GM12891 (cell line): ENCODE measurements at regions not wholly inside any gene's neighbourhood (a gene's known extent, or its start where the extent isn't known, plus 50 kb on each side); places are given as distances from the start of the nearest gene placed in this dataset.

Source experiments
- DNase-seq: peaks from one replicate; pipeline ENCODE4 v3.0.0; 2011; ENCODE audit warnings: low spot score; ENCODE audit not compliant: insufficient read length
- FAIRE-seq: peaks from 2 replicates; lab custom pipeline; 2011; peaks lifted over from hg19 to GRCh38; lab: Jason Lieb, UNC
- PAX5 ChIP-seq: IDR thresholded peaks from 2 replicates; pipeline ENCODE4 v1.6.1; 2011; ENCODE audit warnings: low read length, moderate library complexity, mild to moderate bottlenecking; ENCODE audit not compliant: insufficient read depth, severe bottlenecking
- POLR2A ChIP-seq: IDR thresholded peaks from 2 replicates; pipeline ENCODE4 v1.6.1; 2011; ENCODE audit warnings: low read depth, low read length, control low read depth
- POLR2AphosphoS5 ChIP-seq: IDR thresholded peaks from 2 replicates; pipeline ENCODE4 v1.6.1; 2011; ENCODE audit warnings: low read depth, low read length, control low read depth
- POU2F2 ChIP-seq: IDR thresholded peaks from 2 replicates; pipeline ENCODE4 v1.6.1; 2011; ENCODE audit warnings: low read depth, mild to moderate bottlenecking, control low read depth, low read length, moderate library complexity
- SPI1 ChIP-seq: IDR thresholded peaks from 2 replicates; pipeline ENCODE4 v1.6.1; 2011; ENCODE audit warnings: low read depth, low read length, control low read depth
- TAF1 ChIP-seq: IDR thresholded peaks from 2 replicates; pipeline ENCODE4 v1.6.1; 2011; ENCODE audit warnings: low read depth, low read length, control low read depth

GRCh38 chr2:34402376-34402775, 803.3 kb upstream of the FAM98A start:
- no peak for TF ChIP-seq SPI1
- TF ChIP-seq TAF1, result no peak
- no peak for TF ChIP-seq POU2F2
- no peak for TF ChIP-seq PAX5
- no peak for TF ChIP-seq POLR2AphosphoS5
- TF ChIP-seq POLR2A, result no peak
- no peak for DNase-seq
- no peak for FAIRE-seq

GRCh38 chr2:34401186-34401585, 802.1 kb upstream of the FAM98A start:
- FAIRE-seq (no peak), DNase-seq (no peak)
- no peak for TF ChIP-seq SPI1
- TF ChIP-seq POU2F2, result no peak
- no peak for TF ChIP-seq POLR2A
- no peak for TF ChIP-seq TAF1
- no peak for TF ChIP-seq PAX5
- TF ChIP-seq POLR2AphosphoS5, result no peak

- DNase-seq (no peak), FAIRE-seq (no peak)
- TF ChIP-seq SPI1 (no peak), TAF1 (no peak), POU2F2 (no peak), POLR2AphosphoS5 (no peak), POLR2A (no peak), PAX5 (no peak)
Observed at GRCh38 chr2:34388446-34388845, 789.3 kb upstream of the FAM98A start.

DNA sequence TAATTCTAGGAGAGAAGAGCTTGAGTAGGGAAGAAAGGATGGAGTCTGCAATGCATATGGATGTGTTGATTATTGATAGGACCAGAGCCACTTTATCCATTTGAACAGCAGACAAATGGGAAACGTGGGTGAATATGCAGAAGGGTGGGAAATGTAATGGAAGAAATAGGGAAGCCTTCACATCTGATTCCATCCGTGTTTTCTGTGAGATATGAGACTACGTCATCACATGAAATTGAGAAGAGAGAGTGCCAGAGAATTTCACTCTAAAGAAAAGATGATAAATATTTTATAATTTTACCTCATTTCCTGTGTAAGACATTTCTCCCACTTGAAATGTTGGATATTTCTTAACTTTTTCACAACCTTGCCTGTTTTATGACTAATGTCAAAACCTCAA, 788.4 kb upstream of the FAM98A start:
- no peak for DNase-seq
- FAIRE-seq, result no peak
- TF ChIP-seq POLR2A (no peak), POLR2AphosphoS5 (no peak)

DNA sequence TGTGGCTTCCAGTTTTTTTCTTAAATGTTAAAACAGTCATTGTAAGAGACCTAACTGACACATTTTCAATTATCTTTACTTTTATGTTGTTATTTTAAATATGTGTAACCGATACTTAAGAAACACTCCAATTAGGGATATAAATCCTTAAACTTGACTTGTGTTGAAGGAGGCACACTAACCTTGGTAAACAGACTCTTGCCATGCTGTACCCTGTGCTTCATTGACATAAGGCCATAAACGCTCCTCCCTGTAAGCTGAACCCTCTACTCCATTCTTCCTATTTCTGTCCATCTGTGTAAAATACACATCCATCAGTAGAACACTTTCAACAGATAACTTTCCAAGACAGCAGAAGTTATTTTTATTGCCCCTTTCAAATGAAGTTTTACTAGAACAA, 780.5 kb upstream of the FAM98A start:
- TF ChIP-seq POLR2AphosphoS5 (no peak), TAF1 (no peak), PAX5 (no peak), POU2F2 (no peak), POLR2A (no peak), SPI1 (no peak)
- no peak for DNase-seq
- FAIRE-seq, result no peak

- FAIRE-seq (no peak), DNase-seq (no peak)
- TF ChIP-seq TAF1 (no peak), POLR2AphosphoS5 (no peak), PAX5 (no peak), POU2F2 (no peak), POLR2A (no peak), SPI1 (no peak)
Observed at GRCh38 chr2:34373586-34374233, 774.6 kb upstream of the FAM98A start.

GRCh38 chr2:34372967-34373366, 773.9 kb upstream of the FAM98A start:
- no peak for DNase-seq
- TF ChIP-seq PAX5 (no peak), POLR2AphosphoS5 (no peak), SPI1 (no peak), TAF1 (no peak), POLR2A (no peak), POU2F2 (no peak)
- FAIRE-seq, result no peak

GRCh38 chr2:34371711-34372110, 772.6 kb upstream of the FAM98A start:
- TF ChIP-seq POLR2AphosphoS5, result no peak
- no peak for TF ChIP-seq POLR2A
- TF ChIP-seq POU2F2, result no peak
- no peak for TF ChIP-seq SPI1
- TF ChIP-seq PAX5, result no peak
- no peak for TF ChIP-seq TAF1
- no peak for FAIRE-seq
- DNase-seq, result no peak

DNA sequence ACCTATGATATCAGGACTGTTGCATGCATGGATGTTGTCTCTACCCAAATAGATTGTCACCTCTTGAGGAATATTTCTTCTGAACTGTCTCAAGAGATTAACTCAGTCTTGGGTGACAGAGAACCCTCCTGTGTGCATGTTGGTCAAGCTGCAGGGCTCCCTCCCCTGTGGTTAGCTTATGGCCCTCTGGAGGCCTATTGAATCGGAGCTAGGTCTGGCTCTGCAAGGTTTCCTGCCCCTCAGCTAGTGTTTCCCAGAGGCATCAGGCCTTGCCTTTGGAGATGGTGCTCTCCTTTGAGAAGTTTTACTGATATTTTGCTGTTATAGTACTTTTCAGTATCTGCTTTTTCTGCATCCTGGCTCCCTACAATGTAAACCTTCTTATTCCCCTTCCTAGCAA, 769.2 kb upstream of the FAM98A start:
- no peak for FAIRE-seq
- DNase-seq, result no peak
- TF ChIP-seq POLR2A (no peak), TAF1 (no peak)

GRCh38 chr2:34365932-34366331, 766.8 kb upstream of the FAM98A start:
- TF ChIP-seq SPI1, result no peak
- FAIRE-seq (no peak), DNase-seq (no peak)

DNA sequence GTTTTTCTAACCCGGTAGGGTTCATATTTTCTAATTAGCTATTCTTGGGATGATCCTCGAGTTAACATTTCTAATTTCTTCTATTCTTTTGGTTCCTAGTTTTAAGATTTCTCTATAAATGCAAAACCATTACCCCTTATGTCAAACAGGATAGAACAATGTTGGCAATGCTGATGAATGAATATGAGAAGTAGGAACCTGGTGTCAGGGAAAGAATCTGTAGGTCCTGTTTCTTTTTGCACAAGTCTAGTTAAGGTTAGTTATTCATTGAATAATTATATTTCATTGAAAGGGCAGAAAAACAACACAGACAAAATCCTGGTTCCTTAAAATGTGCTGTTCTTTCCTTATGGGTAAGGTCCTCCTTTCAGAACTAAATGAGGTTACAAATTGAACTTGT, 766.4 kb upstream of the FAM98A start:
- no peak for TF ChIP-seq POU2F2
- no peak for TF ChIP-seq SPI1
- no peak for TF ChIP-seq TAF1
- no peak for TF ChIP-seq POLR2A
- TF ChIP-seq PAX5, result no peak
- no peak for TF ChIP-seq POLR2AphosphoS5
- FAIRE-seq (no peak), DNase-seq (no peak)
